Brain microvascular endothelial cell (primary cell): ENCODE measurements at regions not wholly inside any gene's neighbourhood (a gene's known extent, or its start where the extent isn't known, plus 50 kb on each side); places are given as distances from the start of the nearest gene placed in this dataset.

Experiments
- DNase-seq: peaks from one replicate; pipeline ENCODE4 v3.0.0-alpha.2; 2020
- H3K27ac ChIP-seq: fragments of 250-450 bp; sonication (Bioruptor Pico); 2 replicates; pipeline ENCODE4 v1.5.1; 2020; ENCODE audit warnings: mild to moderate bottlenecking, moderate library complexity
- H3K27me3 ChIP-seq: fragments of 250-450 bp; sonication (Bioruptor Pico); replicated peaks from 2 replicates; pipeline ENCODE4 v1.5.1; 2020; ENCODE audit warnings: mild to moderate bottlenecking
- H3K36me3 ChIP-seq: fragments of 250-450 bp; sonication (Bioruptor Pico); replicated peaks from 2 replicates; pipeline ENCODE4 v1.5.1; 2020; ENCODE audit warnings: mild to moderate bottlenecking
- H3K4me3 ChIP-seq: 2 replicates; pipeline ENCODE4 v1.5.1; 2011; ENCODE audit warnings: low read depth, mild to moderate bottlenecking, control low read depth, low read length, moderate library complexity
- in situ Hi-C: cut with HindIII; loops from 2 replicates; pipeline ENCODE4 v1.10.0; 2017; ENCODE audit warnings: low sequenced_read_pairs, low pct_ligation_motif_present
- TF ChIP-seq, protein P1 (sequence below): IDR thresholded peaks from 2 replicates; pipeline ENCODE4 v1.5.1; 2011; ENCODE audit warnings: low read depth, mild to moderate bottlenecking, moderate library complexity, low read length, control low read depth, inconsistent platforms; ENCODE audit errors: missing control alignments

- Histone ChIP-seq H3K27ac (no peak overlapping the region), H3K27me3 (no peaks in the 10 kb centered on the region), H3K36me3 (no peaks in the 10 kb centered on the region), H3K4me3 (no peak overlapping the region)
- TF ChIP-seq, protein P1, sequence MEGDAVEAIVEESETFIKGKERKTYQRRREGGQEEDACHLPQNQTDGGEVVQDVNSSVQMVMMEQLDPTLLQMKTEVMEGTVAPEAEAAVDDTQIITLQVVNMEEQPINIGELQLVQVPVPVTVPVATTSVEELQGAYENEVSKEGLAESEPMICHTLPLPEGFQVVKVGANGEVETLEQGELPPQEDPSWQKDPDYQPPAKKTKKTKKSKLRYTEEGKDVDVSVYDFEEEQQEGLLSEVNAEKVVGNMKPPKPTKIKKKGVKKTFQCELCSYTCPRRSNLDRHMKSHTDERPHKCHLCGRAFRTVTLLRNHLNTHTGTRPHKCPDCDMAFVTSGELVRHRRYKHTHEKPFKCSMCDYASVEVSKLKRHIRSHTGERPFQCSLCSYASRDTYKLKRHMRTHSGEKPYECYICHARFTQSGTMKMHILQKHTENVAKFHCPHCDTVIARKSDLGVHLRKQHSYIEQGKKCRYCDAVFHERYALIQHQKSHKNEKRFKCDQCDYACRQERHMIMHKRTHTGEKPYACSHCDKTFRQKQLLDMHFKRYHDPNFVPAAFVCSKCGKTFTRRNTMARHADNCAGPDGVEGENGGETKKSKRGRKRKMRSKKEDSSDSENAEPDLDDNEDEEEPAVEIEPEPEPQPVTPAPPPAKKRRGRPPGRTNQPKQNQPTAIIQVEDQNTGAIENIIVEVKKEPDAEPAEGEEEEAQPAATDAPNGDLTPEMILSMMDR, result no peak
- in situ Hi-C loops, result no loop called here
- DNase-seq, result no peak
Observed at GRCh38 chr17:17398188-17398942, 78.4 kb upstream of the MED9 start.

DNA sequence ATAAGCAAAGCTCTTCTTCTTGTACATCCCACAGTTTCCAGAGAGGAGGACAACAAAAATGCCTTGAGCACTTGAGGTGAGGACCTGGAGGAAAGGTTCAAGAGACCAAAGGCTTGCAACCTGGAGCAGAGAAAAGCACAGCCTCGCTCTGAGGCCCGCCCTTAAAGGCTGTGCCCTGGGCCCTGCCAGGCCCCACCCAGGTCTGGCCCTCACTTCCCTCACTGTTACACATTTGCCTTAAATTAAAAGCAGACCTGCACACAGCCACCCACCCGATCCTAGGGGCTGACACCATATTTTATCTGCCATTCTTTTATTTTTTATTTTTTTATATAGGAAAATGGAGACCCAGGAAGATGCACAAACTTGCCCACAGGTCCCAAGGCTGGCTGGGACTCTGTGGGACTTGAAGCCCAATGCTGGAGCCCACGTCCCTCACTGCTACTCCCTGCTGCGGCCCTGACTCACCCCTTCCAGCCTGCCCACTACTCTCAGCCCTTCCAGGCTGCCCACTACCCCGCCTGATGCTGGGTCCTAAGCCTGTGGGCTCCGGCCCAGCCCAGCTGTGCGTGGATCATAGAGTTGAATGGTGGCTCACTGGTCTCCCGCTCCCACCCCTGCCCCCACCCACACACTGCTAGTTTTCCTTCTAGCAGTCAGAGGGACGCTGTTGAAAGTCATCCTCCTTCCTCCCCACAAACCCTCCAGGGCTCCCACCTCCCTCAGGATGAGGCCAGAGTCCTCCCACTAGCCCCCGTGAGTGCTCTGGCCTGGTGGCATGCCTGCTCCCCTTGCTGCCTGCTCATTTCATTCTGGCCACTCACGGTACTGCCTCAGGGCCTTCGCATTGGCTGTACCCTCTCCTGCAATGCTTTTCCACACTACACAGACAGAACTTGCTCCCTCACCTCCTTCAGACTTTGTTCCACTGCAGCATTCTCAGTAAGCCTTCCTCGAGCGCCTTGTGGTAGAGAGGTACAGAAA is 77.6 kb upstream of the MED9 start:
- H3K36me3 ChIP-seq, result no peaks in the 10 kb centered on the region
- no peak for DNase-seq
- no peak overlapping the region for H3K4me3 ChIP-seq
- H3K27me3 ChIP-seq, result no peaks in the 10 kb centered on the region
- in situ Hi-C loops, result no loop called here
- H3K27ac ChIP-seq, result no peak overlapping the region
- TF ChIP-seq, protein P1, result no peak

- TF ChIP-seq, protein P1, result no peak
- Histone ChIP-seq H3K36me3 (no peaks in the 10 kb centered on the region), H3K4me3 (no peak overlapping the region), H3K27ac (no peak overlapping the region), H3K27me3 (no peaks in the 10 kb centered on the region)
- no peak for DNase-seq
- in situ Hi-C loops, result no loop called here
Observed at GRCh38 chr17:17400070-17400469, 76.7 kb upstream of the MED9 start.

DNA sequence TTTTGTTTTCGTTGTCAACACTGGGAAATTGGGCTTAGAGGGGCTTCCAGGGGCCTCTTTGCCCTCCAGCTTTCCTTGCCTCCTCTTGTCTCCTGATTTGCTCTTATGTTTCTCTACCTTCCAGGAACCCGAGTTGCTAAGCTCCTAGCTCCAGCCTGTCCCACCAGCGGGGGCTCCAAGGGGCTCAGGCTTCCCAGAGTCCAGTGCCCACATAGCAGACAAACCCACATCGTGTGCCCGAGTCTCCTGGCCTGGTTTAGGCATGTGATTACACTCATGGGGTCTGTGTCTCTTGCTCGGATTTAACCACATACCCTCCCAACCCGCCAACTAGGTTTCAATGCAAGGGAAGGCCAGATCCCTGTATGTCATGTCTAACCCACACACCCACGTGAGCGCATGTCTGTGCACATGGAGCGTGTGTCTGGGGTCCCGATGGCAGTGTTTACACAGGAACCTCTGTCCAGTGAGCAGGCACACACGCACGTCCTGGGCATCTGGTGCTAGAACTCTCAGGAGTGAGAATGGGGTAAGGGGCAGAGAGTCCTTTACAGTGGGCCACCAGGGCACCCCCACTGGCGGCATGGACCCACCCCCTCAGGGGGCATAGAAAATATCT is 76.1 kb upstream of the MED9 start:
- DNase-seq, result no peak
- TF ChIP-seq, protein P1, result no peak
- no peaks in the 10 kb centered on the region for H3K27me3 ChIP-seq
- no peaks in the 10 kb centered on the region for H3K36me3 ChIP-seq
- H3K27ac ChIP-seq, result no peak overlapping the region
- in situ Hi-C loops, result no loop called here
- H3K4me3 ChIP-seq, result no peak overlapping the region

DNA sequence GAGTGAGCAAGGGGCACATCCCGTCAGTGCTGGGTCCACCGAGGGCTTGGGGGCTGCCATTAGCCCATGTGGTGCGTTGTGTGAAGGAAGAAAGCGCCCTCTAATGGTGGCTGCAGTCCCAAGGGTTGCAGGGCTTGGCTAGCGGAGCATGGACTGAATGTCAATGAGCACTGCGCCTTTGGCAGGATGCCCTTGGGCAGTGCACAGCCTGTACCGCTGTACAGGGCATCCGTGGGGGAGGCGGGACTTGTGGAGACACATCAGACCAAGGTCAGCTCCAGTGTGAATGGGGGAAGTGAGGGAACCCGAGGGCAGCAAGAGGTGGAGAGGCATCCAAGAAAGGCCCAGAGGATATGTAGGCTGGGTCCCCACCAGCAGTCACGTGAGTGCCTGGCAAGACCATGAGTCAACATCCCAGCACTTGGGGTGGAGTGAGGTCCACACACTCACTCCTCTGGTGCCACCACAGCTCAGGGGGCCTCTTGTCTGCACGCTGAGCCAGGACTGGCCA is 75.5 kb upstream of the MED9 start:
- in situ Hi-C loops, result no loop called here
- Histone ChIP-seq H3K27me3 (no peaks in the 10 kb centered on the region), H3K27ac (no peak overlapping the region), H3K4me3 (no peak overlapping the region), H3K36me3 (no peaks in the 10 kb centered on the region)
- TF ChIP-seq, protein P1, result peak; percentile 39
- DNase-seq, result no peak
